RKO (cell line): ENCODE measurements at regions not wholly inside any gene's neighbourhood (a gene's known extent, or its start where the extent isn't known, plus 50 kb on each side); places are given as distances from the start of the nearest gene placed in this dataset.
"Not testable (repeated sequence)": the region's sequence is repeated elsewhere in the genome, so short reads cannot be mapped to it uniquely, and the experiment has no call there.

Experiments
- DNase-seq: peaks from one replicate; pipeline ENCODE4 v3.0.0-alpha.2; 2016; ENCODE audit warnings: low spot score

DNA sequence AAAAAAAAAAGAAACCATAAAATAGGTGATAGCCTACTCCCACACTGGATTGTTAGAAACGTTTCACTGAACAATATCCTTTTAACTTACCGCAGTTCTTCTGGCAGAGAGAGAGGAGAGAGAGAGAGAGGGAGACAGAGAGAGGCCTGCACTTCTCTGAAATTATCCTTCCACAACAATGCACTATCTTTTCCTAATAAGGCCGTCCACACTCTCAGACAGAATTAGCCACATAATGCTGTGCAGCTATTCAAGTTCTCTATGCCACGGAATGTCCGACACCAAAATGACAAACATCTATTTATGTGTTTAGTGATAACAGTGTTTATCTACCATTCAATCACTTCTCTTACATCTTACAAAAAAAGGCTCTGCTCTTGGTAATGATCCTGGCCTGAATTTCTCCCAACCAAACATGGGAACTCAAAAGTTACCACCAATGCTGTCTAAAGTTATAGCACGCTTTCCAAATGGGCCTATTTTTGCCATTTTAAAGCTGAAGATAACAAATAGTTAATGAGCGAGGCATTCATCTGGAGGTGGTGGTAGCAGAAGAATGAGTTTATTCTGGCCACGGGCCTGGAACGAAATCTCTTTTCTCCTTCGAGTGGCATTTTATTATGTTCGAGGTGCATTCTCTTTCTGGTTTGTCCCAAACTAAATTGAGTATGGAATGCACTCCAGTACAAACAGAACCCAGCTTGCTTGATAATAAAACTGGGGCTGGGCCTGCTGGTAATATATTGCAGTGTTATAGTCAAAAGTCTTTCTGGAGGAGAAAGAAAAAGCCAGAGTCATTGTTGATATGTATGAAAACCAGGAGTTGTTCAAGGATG lies 160.2 kb upstream of the SVIL start:
- no peak for DNase-seq

DNA sequence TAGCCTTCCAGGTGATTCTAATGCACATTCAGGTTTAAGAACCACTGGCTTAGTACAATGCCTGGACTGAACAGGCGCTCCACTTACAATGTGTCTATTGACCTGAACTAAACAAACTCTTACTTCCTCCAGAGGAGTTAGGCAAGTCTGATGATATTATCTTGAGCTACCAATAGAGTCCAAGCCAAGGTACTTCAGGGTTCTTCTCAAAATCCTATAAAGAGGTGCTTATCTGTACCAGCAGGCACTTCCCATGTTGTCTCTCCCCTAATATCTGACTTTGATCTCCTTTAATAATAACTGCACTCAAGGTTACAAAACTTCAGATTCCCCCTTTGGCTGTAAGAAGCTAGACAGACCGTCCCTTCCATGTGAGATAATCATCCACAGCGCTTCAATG lies 157.0 kb upstream of the SVIL start:
- DNase-seq = no peak

DNA sequence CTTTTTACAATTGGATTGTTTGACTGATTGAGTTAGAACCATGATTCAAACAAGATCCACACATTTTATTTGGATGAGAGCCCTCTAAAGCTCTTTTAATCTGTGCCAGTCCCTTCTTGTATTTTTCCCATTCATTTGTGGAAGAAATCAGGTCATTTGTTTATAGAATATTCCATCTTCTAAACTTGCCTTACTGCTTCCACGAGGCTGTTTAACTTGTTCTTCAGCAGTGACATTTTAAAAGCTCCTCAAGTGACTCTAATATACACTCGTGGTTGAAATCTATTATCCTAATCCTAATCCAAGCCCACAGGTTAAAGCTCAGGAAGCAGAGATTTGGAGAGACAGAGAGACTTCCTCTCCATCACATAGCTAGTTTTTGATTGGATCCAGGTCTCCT lies 155.4 kb upstream of the SVIL start:
- no peak for DNase-seq

DNA sequence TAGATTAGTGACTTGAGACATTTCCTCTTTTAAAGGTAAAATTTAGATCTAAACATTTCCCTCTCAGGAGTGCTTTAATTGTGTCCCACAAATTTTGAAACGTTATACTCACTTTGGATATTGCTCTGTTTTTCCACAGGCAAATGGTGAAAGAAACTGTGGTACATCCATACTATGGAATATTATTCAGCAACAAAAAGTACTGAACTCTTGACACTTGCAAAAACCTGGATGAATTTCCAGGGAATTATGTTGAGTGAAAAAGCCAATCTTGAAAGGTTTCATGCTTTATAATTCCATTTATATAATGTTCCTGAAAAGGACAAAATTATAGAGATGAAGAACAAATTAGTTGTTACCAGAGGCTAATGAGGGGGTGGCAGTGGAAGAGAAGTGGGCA lies 153.3 kb upstream of the SVIL start:
- DNase-seq = no peak

- DNase-seq = no peak
These were observed 150.9 kb upstream of the SVIL start for GRCh38 chr10:29785701-29786100.

- DNase-seq = peak; percentile 93
These were observed 149.5 kb upstream of the SVIL start for GRCh38 chr10:29784175-29784773.

DNA sequence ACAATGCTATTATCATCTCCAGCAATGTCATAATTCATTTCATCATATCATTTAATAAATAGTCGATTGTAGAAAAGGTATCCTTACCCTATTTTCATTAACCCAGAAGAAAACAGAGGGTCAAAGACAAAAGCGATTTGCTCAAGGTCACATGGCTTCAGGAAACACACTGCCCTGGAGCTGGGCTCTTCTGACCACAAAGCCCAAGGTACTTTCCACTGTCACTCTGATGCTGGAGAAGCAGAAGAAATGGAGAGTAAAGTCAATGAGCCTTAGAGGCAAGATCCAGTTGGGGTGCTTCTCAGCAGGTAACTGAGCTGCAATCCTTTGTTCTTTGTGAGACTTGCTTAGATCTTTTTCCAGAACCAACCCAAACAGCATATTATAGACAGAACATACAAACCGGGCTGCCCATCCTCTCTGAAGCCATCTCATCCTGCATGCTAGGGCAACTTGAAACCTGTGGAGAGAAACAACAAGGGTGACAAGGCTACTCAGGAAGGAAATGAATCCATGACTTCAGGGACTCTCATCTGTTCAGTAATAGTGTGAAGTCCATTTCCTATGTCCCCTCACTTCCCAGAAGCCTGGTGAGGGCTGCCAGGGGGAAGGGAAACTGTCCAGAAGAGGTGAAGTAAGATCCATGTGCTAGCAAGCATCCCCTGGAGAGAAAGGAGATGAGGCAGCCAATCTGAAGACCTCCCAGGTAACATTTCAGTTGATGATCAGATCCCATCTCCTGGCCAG lies 148.6 kb upstream of the SVIL start:
- no peak for DNase-seq

GRCh38 chr10:29780639-29781038 lies 145.9 kb upstream of the SVIL start:
- DNase-seq = no peak

DNA sequence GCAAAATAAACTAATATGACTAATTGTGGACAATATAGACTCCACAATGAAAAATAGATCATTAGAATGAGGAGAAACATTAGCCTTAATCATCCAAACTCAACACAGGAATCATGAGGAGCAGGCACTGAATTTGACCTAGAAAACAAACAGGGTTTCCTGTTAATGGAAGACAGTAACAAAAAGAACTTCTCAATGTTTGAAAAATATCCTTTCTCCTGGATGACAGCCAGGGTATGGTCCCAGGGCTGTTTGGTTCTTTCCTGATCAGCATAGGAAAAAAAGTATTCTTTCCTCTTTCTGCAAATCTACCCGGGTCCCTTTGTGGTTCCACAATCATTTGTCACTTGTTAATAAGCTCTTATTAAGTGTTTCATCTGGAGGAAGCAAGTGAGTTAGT lies 145.3 kb upstream of the SVIL start:
- DNase-seq = no peak

- no peak for DNase-seq
These were observed 141.5 kb upstream of the SVIL start for GRCh38 chr10:29776246-29776645.

- no peak for DNase-seq
These were observed 139.7 kb upstream of the SVIL start for GRCh38 chr10:29774475-29774874.

DNA sequence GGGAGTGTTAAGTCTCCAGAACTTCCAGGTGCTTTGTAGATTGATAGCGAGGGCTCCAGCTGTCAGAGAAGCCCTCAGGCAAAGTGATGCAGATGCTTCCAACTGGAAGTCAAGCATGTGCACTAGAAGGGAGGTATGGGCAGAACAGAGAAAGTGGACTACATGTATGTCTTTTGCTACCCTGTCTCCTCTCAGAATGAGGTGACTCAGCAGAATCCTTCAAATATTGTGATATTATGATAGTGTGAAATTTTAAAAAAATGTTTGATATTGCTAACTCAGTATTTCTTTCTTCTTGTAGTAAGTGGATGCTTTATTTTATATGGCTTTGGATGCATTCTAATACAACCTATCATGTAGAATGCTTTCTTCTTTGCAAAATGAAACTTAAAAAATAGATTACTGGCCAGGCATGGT lies 138.9 kb upstream of the SVIL start:
- no peak for DNase-seq

- no peak for DNase-seq
These were observed 137.6 kb upstream of the SVIL start for GRCh38 chr10:29772403-29772802.

DNA sequence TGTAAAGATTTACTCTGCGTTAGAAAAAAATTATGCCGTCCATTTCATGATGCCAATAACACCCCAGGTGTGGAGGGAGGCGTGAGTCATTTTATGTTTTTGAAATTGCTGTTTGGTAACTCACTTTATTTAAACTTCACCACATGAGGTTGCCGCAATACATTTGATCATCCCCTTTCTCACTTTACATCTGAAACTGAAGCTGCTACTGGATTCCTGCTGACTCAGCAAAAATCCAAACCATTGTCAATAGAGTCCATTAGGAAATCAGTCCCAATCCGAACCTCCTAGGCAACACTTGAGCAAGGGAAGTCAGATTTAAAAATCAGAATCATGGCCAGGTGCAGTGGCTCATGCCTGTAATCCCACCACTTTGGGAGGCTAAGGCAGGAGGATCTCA lies 136.6 kb upstream of the SVIL start:
- no peak for DNase-seq

DNA sequence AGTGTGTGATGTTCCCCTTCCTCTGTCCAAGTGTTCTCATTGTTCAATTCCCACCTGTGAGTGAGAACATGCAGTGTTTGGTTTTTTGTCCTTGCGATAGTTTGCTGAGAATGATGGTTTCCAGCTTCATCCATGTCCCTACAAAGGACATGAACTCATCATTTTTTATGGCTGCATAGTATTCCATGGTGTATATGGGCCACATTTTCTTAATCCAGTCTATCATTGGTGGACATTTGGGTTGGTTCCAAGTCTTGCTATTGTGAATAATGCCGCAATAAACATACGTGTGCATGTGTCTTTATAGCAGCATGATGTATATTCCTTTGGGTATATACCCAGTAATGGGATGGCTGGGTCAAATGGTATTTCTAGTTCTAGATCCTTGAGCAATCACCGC lies 134.5 kb upstream of the SVIL start:
- DNase-seq = not testable (repeated sequence)

- no peak for DNase-seq
These were observed 133.2 kb upstream of the SVIL start for GRCh38 chr10:29767968-29768367.

DNA sequence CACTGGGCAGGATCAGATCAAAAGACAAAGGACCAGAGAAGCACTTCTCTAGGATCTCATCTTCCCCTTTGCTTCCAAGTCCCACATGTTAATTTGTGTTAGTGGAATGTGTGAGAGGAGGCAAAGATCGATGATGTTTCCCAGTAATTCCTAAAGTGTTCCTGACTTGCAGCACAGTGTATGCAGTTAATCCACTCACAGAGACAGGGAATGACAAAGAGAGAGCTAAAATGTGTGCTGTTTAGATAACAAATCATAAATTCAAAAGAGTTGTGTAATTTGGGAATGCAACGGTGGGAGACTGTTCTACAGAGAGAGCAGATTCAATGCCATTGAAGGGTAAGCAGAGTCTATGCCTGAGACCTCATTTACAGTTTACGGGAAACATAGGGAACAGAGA lies 132.0 kb upstream of the SVIL start:
- DNase-seq = no peak

DNA sequence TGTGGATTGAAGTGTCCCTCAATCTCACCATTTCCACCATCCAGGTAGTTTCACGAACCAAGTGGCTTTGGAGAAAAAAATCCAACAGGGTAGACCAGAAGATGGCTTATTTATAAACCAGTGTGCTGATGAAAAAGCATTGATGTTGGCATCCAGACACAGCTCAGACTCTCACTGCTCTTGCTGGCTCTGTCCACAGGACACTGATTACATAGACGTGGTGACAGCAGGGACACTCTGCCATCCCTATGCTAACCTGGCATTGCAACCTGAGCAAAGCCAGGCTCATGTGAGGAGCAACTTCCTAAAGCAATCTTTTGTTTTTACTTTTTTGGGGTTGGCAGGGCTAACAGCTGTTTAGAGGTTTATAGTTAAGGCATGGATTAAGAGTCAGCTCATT lies 130.6 kb upstream of the SVIL start:
- DNase-seq = no peak

DNA sequence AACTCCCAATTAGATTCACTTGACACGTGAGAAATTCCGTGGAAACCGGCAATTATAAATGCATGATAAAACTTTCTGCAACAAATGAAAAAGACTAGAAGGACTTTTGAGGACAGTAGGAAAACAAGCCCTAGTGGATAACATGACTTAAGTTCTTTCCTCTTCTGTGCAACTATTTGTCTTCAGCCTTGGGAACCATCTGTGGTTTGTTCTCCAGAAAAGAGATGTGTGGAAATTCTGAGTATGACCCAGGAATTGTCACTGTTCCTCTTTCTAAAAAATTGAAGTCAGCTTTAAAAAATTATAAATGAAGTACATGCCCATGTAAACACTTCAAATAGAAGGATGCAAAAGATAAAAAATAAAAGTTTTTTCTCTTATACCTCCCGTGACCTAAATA lies 128.6 kb upstream of the SVIL start:
- DNase-seq = no peak

DNA sequence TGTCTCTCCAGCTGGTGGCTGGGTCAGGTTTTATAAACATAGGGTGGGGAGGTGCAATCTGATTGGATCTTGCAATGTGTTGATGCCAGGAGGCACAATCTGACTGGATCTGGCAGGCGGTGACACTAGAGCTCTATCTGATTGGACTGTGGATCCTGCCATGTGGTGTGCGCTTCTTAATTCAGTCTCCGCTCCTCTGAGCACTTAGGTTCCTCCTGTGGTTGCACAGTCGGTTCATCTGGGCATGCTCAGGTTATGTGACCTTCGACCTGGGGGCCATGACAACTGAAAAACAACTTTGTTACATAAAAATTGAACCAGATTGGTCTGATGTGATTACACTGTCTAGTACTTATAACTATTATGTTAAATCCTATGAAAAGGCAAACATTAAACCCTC lies 127.1 kb upstream of the SVIL start:
- no peak for DNase-seq

GRCh38 chr10:29760138-29760900 lies 125.5 kb upstream of the SVIL start:
- no peak for DNase-seq

DNA sequence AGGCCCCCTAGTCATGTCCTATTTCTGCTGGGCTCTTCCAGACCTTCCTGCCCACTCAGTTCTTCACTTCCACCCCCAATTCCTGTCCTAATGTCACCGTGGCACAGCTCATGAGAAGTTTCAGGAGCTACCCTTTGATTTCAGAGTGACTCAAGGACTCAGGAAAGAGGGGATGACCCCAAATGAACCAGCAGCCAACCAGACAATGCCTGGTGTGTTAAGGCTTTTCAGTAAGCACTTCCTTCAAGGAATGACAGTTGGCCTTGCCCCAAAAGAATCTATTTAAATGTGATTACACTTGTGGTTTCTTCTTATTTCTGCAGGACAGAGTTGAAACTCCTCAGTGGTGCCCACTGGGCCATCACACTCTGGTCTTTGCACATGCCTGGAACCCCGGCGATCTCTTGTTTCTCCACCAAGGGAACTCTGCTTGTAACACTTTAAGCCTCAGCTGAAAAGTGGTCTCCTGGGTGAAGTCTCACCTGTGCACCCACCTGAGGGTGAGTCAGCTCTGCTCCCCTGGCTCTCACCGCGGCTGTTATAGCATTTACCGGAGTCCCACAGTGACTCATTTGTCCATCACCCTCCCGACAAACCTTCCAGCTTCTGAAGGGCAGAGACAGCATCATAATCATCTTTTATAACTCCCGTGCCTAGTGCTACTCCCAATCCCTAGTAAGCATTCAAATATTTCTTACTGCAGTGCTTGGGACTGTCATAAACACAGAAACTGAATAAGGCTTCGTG lies 123.0 kb upstream of the SVIL start:
- no peak for DNase-seq
